Liver (tissue), 8 donors: ENCODE measurements at regions not wholly inside any gene's neighbourhood (a gene's known extent, or its start where the extent isn't known, plus 50 kb on each side); places are given as distances from the start of the nearest gene placed in this dataset.

Experiments
- DNase-seq: peaks from one replicate; pipeline ENCODE4 v3.0.0-alpha.2; 2017; ENCODE audit warnings: low spot score
- H3K27ac ChIP-seq, 2 donors: one replicate each; pipeline ENCODE4 v1.7.0; 2013; ENCODE audit warnings: inconsistent platforms in 2 of 2, low read length in 2 of 2, control low read depth in 1 of 2, low read depth in 1 of 2, mild to moderate bottlenecking in 1 of 2
- H3K27me3 ChIP-seq, 4 donors: one replicate each; pipeline versions ENCODE4 v1.6.1 to v1.7.0; 2013; ENCODE audit warnings: low read length in 3 of 4, inconsistent platforms in 1 of 4, mild to moderate bottlenecking in 1 of 4, moderate library complexity in 1 of 4; ENCODE audit not compliant: control insufficient read depth in 4 of 4, insufficient read depth in 4 of 4
- H3K36me3 ChIP-seq, 4 donors: one replicate each; pipeline versions ENCODE4 v1.6.1 to v1.7.0; 2013; ENCODE audit warnings: low read length in 3 of 4, mild to moderate bottlenecking in 3 of 4, low read depth in 1 of 4, moderate library complexity in 1 of 4; ENCODE audit not compliant: control insufficient read depth in 4 of 4, insufficient read depth in 3 of 4
- H3K4me1 ChIP-seq, 4 donors: one replicate each; pipeline versions ENCODE4 v1.6.1 to v1.7.0; 2013; ENCODE audit warnings: low read length in 3 of 4, mild to moderate bottlenecking in 3 of 4, moderate library complexity in 1 of 4; ENCODE audit not compliant: control insufficient read depth in 4 of 4, insufficient read depth in 4 of 4
- H3K4me3 ChIP-seq, 3 donors: one replicate each; pipeline versions ENCODE4 v1.6.1 to v1.7.0; 2013; ENCODE audit warnings: low read length in 3 of 3, control low read depth in 1 of 3, low read depth in 1 of 3, mild to moderate bottlenecking in 1 of 3
- H3K9ac ChIP-seq, 2 donors: one replicate each; pipeline ENCODE4 v1.7.0; 2013; ENCODE audit warnings: low read length in 2 of 2, mild to moderate bottlenecking in 2 of 2, moderate library complexity in 2 of 2, control low read depth in 1 of 2, low read depth in 1 of 2
- H3K9me3 ChIP-seq, 4 donors: one replicate each; pipeline versions ENCODE4 v1.6.1 to v1.7.0; 2013; ENCODE audit warnings: low read length in 3 of 4; ENCODE audit not compliant: control insufficient read depth in 4 of 4
- FOXA2 ChIP-seq: IDR thresholded peaks from 2 replicates; pipeline ENCODE4 v1.6.1; 2016; ENCODE audit warnings: antibody characterized with exemption
- HNF4G ChIP-seq: IDR thresholded peaks from 2 replicates; pipeline ENCODE4 v1.6.1; 2016; ENCODE audit warnings: antibody characterized with exemption
- JUND ChIP-seq, 2 donors: IDR thresholded peaks; 2 replicates each; pipeline ENCODE4 v1.6.1; 2016; ENCODE audit warnings: antibody characterized with exemption in 2 of 2
- NR2F2 ChIP-seq: IDR thresholded peaks from 2 replicates; pipeline ENCODE4 v1.6.1; 2016; ENCODE audit warnings: antibody characterized with exemption
- RAD21 ChIP-seq, 2 donors: IDR thresholded peaks; 2 replicates each; pipeline ENCODE4 v1.6.1; 2016; ENCODE audit warnings: antibody characterized with exemption in 2 of 2, mild to moderate bottlenecking in 2 of 2
- RXRA ChIP-seq, 2 donors: IDR thresholded peaks; 2 replicates each; pipeline ENCODE4 v1.6.1; 2017 to 2018; ENCODE audit warnings: antibody characterized with exemption in 2 of 2, mild to moderate bottlenecking in 1 of 2
- SP1 ChIP-seq: IDR thresholded peaks from 2 replicates; pipeline ENCODE4 v1.6.1; 2018; ENCODE audit warnings: antibody characterized with exemption, mild to moderate bottlenecking
- TAF1 ChIP-seq: conservative IDR thresholded peaks from 2 replicates; pipeline ENCODE4 v1.6.1; 2016; ENCODE audit warnings: antibody characterized with exemption, mild to moderate bottlenecking
- YY1 ChIP-seq: IDR thresholded peaks from 2 replicates; pipeline ENCODE4 v1.6.1; 2016; ENCODE audit warnings: antibody characterized with exemption, mild to moderate bottlenecking
- WGBS: extraction: QIAGEN DNeasy Blood & Tissue Kit; methylation state at CpG from one replicate; pipeline ENCODE4 v1.1.7; 2013; 5-methylcytosine and 5-hydroxymethylcytosine counted together
- TF ChIP-seq, protein P1 (sequence below): fragments of 150-350 bp; IDR thresholded peaks from 2 replicates; pipeline ENCODE4 v1.5.1; 2017; ENCODE audit warnings: improper control_type of control experiment, low read depth, low read length; ENCODE audit not compliant: missing input control
- TF ChIP-seq, protein P2 (sequence below): IDR thresholded peaks from 2 replicates; pipeline ENCODE4 v1.6.1; 2016; ENCODE audit warnings: antibody characterized with exemption
- TF ChIP-seq, protein P3 (sequence below): IDR thresholded peaks from 2 replicates; pipeline ENCODE4 v1.6.1; 2016; ENCODE audit warnings: antibody characterized with exemption
- TF ChIP-seq, protein P4 (sequence below): IDR thresholded peaks from 2 replicates; pipeline ENCODE4 v1.6.1; 2016; ENCODE audit warnings: antibody characterized with exemption, mild to moderate bottlenecking
- TF ChIP-seq, protein P5 (sequence below): IDR thresholded peaks from 2 replicates; pipeline ENCODE4 v1.6.1; 2016; ENCODE audit warnings: antibody characterized with exemption
- donor health status: healthy.
- donor health status: healthy.
- donor health status: healthy.
- donor health status: healthy.
- donor health status: healthy.

DNA sequence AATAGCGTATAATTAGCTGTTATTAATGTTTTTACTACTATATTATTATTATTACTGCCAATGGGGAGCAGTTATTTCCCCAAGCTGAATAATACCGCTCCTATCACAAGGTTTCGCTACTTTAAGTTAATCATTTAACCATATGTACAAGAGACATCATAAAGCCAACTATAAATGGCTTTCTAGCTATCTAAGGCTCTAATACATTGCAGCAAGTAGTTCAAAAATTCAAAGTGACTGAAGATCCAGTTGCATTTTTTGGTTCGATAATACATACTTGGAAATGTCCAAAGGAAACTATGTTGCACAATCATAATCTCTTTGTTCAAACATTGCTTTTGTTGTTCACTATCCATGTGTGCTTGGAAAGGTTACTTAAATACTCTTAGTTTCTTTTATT lies 952.0 kb upstream of the MBL2 start:
- H3K9me3 ChIP-seq = no peaks in the 10 kb centered on the region
- no peaks in the 10 kb centered on the region for H3K27me3 ChIP-seq
- 78% methylated on average over 4 of the region's 4 CpGs for WGBS
- H3K4me1 ChIP-seq = no peaks in the 10 kb centered on the region
- no peak overlapping the region for H3K27ac ChIP-seq
- no peak overlapping the region for H3K4me3 ChIP-seq
- no peak for TF ChIP-seq FOXA2
- no peak for TF ChIP-seq HNF4G
- no peak for TF ChIP-seq YY1
- no peak for TF ChIP-seq RXRA (IDR thresholded peaks at IDR 0.05)
- H3K9ac ChIP-seq = no peak overlapping the region
- H3K36me3 ChIP-seq = no peaks in the 10 kb centered on the region
- DNase-seq = no peak

DNA sequence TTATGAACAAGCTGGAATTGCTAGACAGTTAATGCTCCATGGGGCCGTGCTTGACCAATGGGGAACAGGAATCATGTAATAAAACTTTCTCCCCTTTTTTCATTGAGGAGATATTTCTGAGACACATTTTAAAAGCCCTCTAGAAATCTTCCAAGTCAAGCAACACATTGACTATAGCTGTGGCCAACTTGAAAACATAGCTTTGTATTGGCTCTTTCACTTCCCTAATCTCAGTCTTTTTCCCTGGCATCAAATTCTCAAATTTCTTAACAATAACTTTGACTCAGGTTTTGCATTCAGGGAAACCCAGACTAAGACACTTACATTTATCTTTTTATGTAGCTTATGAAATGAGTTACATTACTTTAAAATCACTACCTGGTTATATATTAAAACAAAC lies 947.1 kb upstream of the MBL2 start:
- Histone ChIP-seq H3K9me3 (no peaks in the 10 kb centered on the region), H3K4me3 (no peak overlapping the region), H3K36me3 (no peaks in the 10 kb centered on the region), H3K27me3 (no peaks in the 10 kb centered on the region), H3K27ac (no peak overlapping the region), H3K4me1 (no peaks in the 10 kb centered on the region), H3K9ac (no peak overlapping the region)
- DNase-seq = no peak
- TF ChIP-seq RAD21 (IDR thresholded peaks at IDR 0.05) (no peak), JUND (IDR thresholded peaks at IDR 0.05) (no peak), TAF1 (no peak), SP1 (no peak), NR2F2 (no peak)
- TF ChIP-seq, protein P1, sequence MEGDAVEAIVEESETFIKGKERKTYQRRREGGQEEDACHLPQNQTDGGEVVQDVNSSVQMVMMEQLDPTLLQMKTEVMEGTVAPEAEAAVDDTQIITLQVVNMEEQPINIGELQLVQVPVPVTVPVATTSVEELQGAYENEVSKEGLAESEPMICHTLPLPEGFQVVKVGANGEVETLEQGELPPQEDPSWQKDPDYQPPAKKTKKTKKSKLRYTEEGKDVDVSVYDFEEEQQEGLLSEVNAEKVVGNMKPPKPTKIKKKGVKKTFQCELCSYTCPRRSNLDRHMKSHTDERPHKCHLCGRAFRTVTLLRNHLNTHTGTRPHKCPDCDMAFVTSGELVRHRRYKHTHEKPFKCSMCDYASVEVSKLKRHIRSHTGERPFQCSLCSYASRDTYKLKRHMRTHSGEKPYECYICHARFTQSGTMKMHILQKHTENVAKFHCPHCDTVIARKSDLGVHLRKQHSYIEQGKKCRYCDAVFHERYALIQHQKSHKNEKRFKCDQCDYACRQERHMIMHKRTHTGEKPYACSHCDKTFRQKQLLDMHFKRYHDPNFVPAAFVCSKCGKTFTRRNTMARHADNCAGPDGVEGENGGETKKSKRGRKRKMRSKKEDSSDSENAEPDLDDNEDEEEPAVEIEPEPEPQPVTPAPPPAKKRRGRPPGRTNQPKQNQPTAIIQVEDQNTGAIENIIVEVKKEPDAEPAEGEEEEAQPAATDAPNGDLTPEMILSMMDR = no peak
- TF ChIP-seq, protein P2, sequence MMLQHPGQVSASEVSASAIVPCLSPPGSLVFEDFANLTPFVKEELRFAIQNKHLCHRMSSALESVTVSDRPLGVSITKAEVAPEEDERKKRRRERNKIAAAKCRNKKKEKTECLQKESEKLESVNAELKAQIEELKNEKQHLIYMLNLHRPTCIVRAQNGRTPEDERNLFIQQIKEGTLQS = no peak
- TF ChIP-seq, protein P3, sequence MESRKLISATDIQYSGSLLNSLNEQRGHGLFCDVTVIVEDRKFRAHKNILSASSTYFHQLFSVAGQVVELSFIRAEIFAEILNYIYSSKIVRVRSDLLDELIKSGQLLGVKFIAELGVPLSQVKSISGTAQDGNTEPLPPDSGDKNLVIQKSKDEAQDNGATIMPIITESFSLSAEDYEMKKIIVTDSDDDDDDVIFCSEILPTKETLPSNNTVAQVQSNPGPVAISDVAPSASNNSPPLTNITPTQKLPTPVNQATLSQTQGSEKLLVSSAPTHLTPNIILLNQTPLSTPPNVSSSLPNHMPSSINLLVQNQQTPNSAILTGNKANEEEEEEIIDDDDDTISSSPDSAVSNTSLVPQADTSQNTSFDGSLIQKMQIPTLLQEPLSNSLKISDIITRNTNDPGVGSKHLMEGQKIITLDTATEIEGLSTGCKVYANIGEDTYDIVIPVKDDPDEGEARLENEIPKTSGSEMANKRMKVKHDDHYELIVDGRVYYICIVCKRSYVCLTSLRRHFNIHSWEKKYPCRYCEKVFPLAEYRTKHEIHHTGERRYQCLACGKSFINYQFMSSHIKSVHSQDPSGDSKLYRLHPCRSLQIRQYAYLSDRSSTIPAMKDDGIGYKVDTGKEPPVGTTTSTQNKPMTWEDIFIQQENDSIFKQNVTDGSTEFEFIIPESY = no peak
- TF ChIP-seq, protein P4, sequence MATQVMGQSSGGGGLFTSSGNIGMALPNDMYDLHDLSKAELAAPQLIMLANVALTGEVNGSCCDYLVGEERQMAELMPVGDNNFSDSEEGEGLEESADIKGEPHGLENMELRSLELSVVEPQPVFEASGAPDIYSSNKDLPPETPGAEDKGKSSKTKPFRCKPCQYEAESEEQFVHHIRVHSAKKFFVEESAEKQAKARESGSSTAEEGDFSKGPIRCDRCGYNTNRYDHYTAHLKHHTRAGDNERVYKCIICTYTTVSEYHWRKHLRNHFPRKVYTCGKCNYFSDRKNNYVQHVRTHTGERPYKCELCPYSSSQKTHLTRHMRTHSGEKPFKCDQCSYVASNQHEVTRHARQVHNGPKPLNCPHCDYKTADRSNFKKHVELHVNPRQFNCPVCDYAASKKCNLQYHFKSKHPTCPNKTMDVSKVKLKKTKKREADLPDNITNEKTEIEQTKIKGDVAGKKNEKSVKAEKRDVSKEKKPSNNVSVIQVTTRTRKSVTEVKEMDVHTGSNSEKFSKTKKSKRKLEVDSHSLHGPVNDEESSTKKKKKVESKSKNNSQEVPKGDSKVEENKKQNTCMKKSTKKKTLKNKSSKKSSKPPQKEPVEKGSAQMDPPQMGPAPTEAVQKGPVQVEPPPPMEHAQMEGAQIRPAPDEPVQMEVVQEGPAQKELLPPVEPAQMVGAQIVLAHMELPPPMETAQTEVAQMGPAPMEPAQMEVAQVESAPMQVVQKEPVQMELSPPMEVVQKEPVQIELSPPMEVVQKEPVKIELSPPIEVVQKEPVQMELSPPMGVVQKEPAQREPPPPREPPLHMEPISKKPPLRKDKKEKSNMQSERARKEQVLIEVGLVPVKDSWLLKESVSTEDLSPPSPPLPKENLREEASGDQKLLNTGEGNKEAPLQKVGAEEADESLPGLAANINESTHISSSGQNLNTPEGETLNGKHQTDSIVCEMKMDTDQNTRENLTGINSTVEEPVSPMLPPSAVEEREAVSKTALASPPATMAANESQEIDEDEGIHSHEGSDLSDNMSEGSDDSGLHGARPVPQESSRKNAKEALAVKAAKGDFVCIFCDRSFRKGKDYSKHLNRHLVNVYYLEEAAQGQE = no peak
- TF ChIP-seq, protein P5, sequence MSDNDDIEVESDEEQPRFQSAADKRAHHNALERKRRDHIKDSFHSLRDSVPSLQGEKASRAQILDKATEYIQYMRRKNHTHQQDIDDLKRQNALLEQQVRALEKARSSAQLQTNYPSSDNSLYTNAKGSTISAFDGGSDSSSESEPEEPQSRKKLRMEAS = no peak
- 87% methylated on average over 1 of the region's 1 CpG for WGBS
